ENCODE measurements at regions not wholly inside any gene's neighbourhood (a gene's known extent, or its start where the extent isn't known, plus 50 kb on each side); places are given as distances from the start of the nearest gene placed in this dataset.

DNA sequence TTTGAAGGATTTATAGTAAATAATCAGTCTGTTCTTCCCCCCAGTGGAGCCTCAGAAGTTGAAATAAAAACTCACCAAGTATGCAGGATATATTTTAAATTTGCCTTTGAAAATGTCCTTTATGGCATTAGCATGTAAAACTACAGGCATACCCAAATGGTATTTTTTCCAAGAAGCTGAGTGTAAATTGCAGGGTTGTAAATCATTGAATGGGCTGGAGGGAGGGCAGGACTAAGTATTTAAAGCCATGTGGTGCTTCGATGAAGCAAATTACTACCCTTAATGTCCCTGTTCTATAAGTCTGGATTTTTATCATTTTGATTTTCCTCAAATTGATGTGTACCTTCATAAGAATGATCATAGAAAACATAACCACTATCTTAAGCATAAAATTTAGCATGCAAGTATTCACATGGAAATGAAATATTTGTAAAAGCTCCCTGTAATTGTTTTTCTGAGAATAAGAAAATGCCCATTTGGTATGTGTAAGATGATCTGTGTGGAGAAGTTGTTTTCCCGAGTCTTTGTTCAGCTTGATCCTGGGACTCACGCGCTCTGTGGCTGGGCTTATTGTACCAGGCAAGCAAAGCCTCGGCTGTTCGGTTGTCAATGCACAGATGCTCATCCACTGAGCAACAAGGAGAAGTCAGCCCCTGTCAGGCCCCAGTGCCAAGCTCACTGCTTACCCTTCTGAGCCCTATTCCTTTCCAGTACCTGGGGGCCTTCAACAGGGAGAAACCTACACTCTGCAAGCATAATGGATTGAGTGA lies 66.7 kb downstream of the CD164 start:
- no peaks in the 10 kb centered on the region for H3K27me3 ChIP-seq
- no peaks in the 10 kb centered on the region for H3K9me3 ChIP-seq (ENCODE audit: low read depth)
- no peak overlapping the region for H3K27ac ChIP-seq
- H3K36me3 ChIP-seq = no peaks in the 10 kb centered on the region
- H3K4me3 ChIP-seq = no peak overlapping the region
- DNase-seq (ENCODE audit: low read depth in 1 of 2, low spot score in 1 of 2) = no peak
- TF ChIP-seq, protein P1, sequence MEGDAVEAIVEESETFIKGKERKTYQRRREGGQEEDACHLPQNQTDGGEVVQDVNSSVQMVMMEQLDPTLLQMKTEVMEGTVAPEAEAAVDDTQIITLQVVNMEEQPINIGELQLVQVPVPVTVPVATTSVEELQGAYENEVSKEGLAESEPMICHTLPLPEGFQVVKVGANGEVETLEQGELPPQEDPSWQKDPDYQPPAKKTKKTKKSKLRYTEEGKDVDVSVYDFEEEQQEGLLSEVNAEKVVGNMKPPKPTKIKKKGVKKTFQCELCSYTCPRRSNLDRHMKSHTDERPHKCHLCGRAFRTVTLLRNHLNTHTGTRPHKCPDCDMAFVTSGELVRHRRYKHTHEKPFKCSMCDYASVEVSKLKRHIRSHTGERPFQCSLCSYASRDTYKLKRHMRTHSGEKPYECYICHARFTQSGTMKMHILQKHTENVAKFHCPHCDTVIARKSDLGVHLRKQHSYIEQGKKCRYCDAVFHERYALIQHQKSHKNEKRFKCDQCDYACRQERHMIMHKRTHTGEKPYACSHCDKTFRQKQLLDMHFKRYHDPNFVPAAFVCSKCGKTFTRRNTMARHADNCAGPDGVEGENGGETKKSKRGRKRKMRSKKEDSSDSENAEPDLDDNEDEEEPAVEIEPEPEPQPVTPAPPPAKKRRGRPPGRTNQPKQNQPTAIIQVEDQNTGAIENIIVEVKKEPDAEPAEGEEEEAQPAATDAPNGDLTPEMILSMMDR (IDR thresholded peaks at IDR 0.05; ENCODE audit: low read depth, low read length) = no peak
- peaks cover 21% of the 10 kb centered on the region for H3K4me1 ChIP-seq (ENCODE audit: low read depth)

DNA sequence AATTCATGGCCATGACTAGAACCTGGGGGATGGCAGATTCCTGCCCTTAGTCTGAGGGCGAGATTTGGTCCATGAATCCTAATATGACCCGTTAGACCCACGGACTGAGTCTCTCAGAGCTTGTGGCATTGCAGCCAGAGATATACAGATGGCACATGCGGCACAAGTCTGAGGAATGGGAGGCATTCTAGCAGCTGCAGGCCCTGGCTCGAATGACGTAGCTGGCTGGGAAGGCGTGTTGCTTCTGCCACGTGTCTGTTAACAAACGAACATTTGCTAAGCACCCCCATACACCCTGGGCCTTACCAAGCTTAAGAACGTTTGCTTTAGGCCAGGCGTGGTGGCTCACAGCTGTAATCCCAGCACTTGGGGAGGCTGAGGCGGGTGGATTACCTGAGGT lies 68.0 kb downstream of the CD164 start:
- Histone ChIP-seq H3K4me1 (ENCODE audit: low read depth) (peaks cover 20% of the 10 kb centered on the region), H3K27ac (no peak overlapping the region)
- TF ChIP-seq, protein P1 (IDR thresholded peaks at IDR 0.05; ENCODE audit: low read depth, low read length) = no peak

DNA sequence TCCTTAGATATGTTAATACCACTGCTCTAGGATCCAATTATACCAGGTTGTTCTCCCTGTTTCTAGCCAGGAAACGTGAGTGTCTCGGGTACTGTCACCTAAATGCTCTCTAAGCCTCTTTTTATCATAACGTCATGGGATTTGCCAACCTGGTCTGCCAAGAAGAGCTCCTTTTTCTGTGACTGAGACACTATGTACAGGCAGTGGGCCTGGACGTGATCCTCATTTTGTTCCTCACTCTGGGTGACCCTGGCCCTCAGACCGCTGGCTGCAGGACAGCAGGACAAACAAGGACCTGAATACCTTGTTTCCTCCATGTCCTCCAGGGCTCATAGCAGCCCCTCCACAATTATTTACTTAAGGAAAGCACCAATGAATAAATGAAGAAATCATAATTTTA lies 69.1 kb downstream of the CD164 start:
- H3K9me3 ChIP-seq (ENCODE audit: low read depth) = no peaks in the 10 kb centered on the region
- no peak overlapping the region for H3K4me3 ChIP-seq
- no peak for DNase-seq (ENCODE audit: low read depth in 1 of 2, low spot score in 1 of 2)
- no peaks in the 10 kb centered on the region for H3K36me3 ChIP-seq
- H3K27me3 ChIP-seq = no peaks in the 10 kb centered on the region
- no peak overlapping the region for H3K27ac ChIP-seq
- TF ChIP-seq, protein P1 (IDR thresholded peaks at IDR 0.05; ENCODE audit: low read depth, low read length) = no peak
- H3K4me1 ChIP-seq (ENCODE audit: low read depth) = peaks cover 9% of the 10 kb centered on the region

More for the DNA sequence above, 68.0 kb downstream of the CD164 start:
- no peak for DNase-seq (ENCODE audit: low read depth in 1 of 2, low spot score in 1 of 2)
- no peaks in the 10 kb centered on the region for H3K36me3 ChIP-seq
- no peak overlapping the region for H3K4me3 ChIP-seq
- H3K27me3 ChIP-seq = no peaks in the 10 kb centered on the region
- H3K9me3 ChIP-seq (ENCODE audit: low read depth) = no peaks in the 10 kb centered on the region

DNA sequence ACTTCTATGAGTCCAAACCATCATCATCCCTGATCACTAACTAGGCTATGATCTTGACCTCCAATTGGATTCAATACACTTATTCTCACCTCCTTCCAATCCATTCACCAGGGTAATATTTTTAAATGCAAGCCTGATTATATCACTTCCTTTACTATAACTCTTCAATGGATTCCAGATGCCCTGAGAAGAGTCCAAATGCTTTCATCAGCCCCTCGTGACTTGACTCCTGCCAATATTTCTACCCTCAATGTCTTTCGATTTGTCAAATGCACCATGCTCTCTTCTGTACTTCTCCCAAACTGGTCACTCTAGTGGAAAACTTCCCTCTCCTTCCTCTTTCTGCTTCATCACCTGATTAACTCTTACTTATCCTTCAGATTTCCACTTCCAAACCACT lies 70.8 kb downstream of the CD164 start:
- Histone ChIP-seq H3K27ac (no peak overlapping the region), H3K4me3 (no peak overlapping the region), H3K36me3 (no peaks in the 10 kb centered on the region), H3K9me3 (ENCODE audit: low read depth) (no peaks in the 10 kb centered on the region), H3K27me3 (no peaks in the 10 kb centered on the region), H3K4me1 (ENCODE audit: low read depth) (no peaks in the 10 kb centered on the region)
- TF ChIP-seq, protein P1 (IDR thresholded peaks at IDR 0.05; ENCODE audit: low read depth, low read length) = no peak
- DNase-seq (ENCODE audit: low read depth in 1 of 2, low spot score in 1 of 2) = no peak

DNA sequence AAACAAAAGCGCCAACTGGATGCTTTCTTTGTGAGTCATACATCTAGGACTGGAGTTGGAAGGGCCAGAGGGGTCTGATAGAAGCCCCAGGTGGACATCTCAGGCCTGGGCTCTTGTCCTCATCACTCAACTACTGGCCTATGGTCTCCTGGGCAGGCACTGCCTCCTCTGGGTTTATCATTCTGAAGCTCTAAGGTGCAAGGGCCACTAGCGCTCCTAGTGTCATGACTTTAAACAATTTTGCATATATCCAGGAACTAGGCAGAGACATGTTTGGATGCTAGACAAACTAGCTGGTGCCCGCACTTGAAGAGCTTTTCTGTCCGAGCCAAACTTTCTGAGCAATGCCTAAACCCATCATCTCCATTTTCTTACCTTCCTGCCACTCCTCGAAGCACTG lies 72.3 kb downstream of the CD164 start:
- Histone ChIP-seq H3K27ac (no peak overlapping the region), H3K4me1 (ENCODE audit: low read depth) (peaks cover 2% of the 10 kb centered on the region), H3K27me3 (no peaks in the 10 kb centered on the region), H3K4me3 (no peak overlapping the region), H3K36me3 (no peaks in the 10 kb centered on the region), H3K9me3 (ENCODE audit: low read depth) (no peaks in the 10 kb centered on the region)
- TF ChIP-seq, protein P1 (IDR thresholded peaks at IDR 0.05; ENCODE audit: low read depth, low read length) = no peak
- no peak for DNase-seq (ENCODE audit: low read depth in 1 of 2, low spot score in 1 of 2)

All from cardiac muscle cell (in vitro differentiated cells and primary cell).